Stimulated activated CD8-positive, alpha-beta memory T cell treated with anti-CD3 and anti-CD28 coated beads, Interleukin-15, amount 100 ng/mL, for 1 hour (primary cell): ENCODE measurements at regions not wholly inside any gene's neighbourhood (a gene's known extent, or its start where the extent isn't known, plus 50 kb on each side); places are given as distances from the start of the nearest gene placed in this dataset.

Experiments
- DNase-seq: peaks from one replicate; pipeline ENCODE4 v3.0.0-alpha.2; 2020; ENCODE audit warnings: low read depth

- no peak for DNase-seq
These were observed 146.3 kb upstream of the EEPD1 start for GRCh38 chr7:36006636-36007229.

GRCh38 chr7:36010656-36011587 lies 142.1 kb upstream of the EEPD1 start:
- DNase-seq = no peak

- no peak for DNase-seq
These were observed 141.5 kb upstream of the EEPD1 start for GRCh38 chr7:36011588-36011965.

GRCh38 chr7:36013246-36014014 lies 139.6 kb upstream of the EEPD1 start:
- DNase-seq = no peak

- DNase-seq = no peak
These were observed 138.1 kb upstream of the EEPD1 start for GRCh38 chr7:36014961-36015360.

GRCh38 chr7:36015733-36016132 lies 137.3 kb upstream of the EEPD1 start:
- DNase-seq = no peak

- DNase-seq = no peak
These were observed 136.4 kb upstream of the EEPD1 start for GRCh38 chr7:36016648-36017047.

GRCh38 chr7:36017111-36017510 lies 135.9 kb upstream of the EEPD1 start:
- no peak for DNase-seq

- DNase-seq = no peak
These were observed 134.1 kb upstream of the EEPD1 start for GRCh38 chr7:36018816-36019484.

GRCh38 chr7:36019538-36019937 lies 133.5 kb upstream of the EEPD1 start:
- no peak for DNase-seq

GRCh38 chr7:36019980-36020379 lies 133.1 kb upstream of the EEPD1 start:
- DNase-seq = no peak

- no peak for DNase-seq
These were observed 131.7 kb upstream of the EEPD1 start for GRCh38 chr7:36021367-36021766.

- DNase-seq = no peak
These were observed 131.0 kb upstream of the EEPD1 start for GRCh38 chr7:36021917-36022550.

- no peak for DNase-seq
These were observed 130.0 kb upstream of the EEPD1 start for GRCh38 chr7:36023033-36023560.

- DNase-seq = no peak
These were observed 127.9 kb upstream of the EEPD1 start for GRCh38 chr7:36025190-36025589.

GRCh38 chr7:36029311-36029710 lies 123.7 kb upstream of the EEPD1 start:
- no peak for DNase-seq

GRCh38 chr7:36029853-36030515 lies 123.1 kb upstream of the EEPD1 start:
- no peak for DNase-seq

- DNase-seq = no peak
These were observed 120.7 kb upstream of the EEPD1 start for GRCh38 chr7:36032361-36032818.

- no peak for DNase-seq
These were observed 119.0 kb upstream of the EEPD1 start for GRCh38 chr7:36034020-36034419.

- no peak for DNase-seq
These were observed 117.9 kb upstream of the EEPD1 start for GRCh38 chr7:36035186-36035585.

GRCh38 chr7:36036590-36036989 lies 116.5 kb upstream of the EEPD1 start:
- DNase-seq = no peak
